Daoy (cell line): ENCODE measurements at regions not wholly inside any gene's neighbourhood (a gene's known extent, or its start where the extent isn't known, plus 50 kb on each side); places are given as distances from the start of the nearest gene placed in this dataset.

Source experiments
- DNase-seq: peaks from one replicate; pipeline ENCODE4 v3.0.0-alpha.2; 2015; ENCODE audit warnings: low read depth

GRCh38 chr1:59170659-59171058 lies 126.2 kb upstream of the FGGY start:
- DNase-seq: peak; percentile 56

DNA sequence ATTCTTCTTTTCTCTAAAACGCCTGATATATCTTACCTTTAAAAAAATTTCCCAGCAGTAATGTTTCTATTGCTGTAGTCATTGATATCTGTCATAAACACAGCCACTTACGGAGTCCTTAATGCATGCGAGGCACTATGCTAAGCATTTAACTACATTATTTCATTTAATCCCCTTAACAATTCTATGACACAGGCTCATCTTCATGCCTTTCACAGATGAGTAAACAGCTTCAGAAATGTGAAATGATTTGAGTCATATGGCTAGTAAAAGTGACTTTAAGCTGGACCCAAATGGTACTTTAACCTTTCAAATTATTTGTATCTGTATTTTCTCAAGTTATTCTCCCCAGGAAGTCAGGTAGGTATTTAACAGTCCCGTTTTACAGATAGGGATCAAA lies 125.1 kb upstream of the FGGY start:
- no peak for DNase-seq

DNA sequence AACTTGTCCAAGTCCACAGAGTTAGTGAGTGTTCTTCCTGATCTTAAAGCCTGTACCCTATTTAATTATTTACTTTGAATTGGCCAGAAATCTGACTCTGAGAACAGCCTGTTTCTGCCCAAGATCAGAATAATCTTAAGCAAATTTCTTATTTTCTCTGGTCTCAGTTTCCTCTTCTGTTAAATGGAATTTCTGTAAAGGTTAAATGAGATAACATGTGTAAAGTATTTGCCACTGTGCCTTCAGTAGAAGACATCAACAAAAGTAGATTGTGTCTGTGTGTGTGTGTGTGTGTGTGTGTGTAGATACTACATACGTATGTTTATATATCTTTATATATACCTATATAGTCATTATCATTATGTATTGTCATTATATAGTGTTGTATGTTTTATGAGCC lies 124.2 kb upstream of the FGGY start:
- DNase-seq: no peak

- DNase-seq: peak; percentile 67
Observed at GRCh38 chr1:59173721-59174120, 123.2 kb upstream of the FGGY start.

GRCh38 chr1:59176471-59176870 lies 120.4 kb upstream of the FGGY start:
- no peak for DNase-seq

DNA sequence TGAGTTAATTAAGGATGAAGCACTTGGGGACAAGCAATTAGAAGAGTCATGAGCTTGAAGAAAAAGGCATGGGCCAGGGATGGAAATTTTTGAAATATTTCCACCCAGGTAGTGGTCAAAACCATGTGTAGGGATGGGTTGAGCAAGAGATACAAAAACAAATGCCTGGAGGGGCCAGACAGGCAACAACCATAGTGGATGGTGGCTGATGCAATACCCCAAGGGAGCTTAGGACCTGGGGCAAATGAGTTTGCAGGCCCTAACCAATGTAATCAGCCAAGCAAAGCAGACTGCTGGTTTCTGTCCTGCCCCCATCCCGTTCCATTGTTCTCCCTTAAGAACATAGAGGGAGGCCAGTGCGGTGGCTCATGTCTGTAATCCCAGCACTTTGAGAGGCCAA lies 119.1 kb upstream of the FGGY start:
- DNase-seq: no peak

- DNase-seq: no peak
Observed at GRCh38 chr1:59178339-59179187, 118.3 kb upstream of the FGGY start.

DNA sequence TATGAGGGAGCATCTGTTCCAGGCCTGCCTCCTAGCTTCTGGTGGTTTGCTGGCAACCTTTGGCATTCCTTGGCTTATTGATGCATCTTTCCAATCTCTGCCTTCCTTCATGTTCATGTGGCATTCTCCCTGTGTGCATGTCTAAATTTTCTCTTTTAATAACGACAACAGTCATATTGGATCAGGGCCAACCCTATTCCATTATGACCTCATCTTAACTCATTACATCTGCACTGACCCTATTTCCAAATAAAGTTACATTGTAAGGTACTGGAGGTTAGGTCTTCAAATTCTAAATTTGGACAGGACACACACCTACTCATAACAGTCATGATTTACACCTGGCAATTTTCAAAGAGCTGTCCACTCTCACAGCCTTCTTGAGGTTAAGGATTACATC lies 117.2 kb upstream of the FGGY start:
- no peak for DNase-seq

GRCh38 chr1:59180735-59181134 lies 116.2 kb upstream of the FGGY start:
- no peak for DNase-seq

GRCh38 chr1:59183749-59184317 lies 113.1 kb upstream of the FGGY start:
- DNase-seq: no peak

- DNase-seq: no peak
Observed at GRCh38 chr1:59184365-59184905, 112.5 kb upstream of the FGGY start.

DNA sequence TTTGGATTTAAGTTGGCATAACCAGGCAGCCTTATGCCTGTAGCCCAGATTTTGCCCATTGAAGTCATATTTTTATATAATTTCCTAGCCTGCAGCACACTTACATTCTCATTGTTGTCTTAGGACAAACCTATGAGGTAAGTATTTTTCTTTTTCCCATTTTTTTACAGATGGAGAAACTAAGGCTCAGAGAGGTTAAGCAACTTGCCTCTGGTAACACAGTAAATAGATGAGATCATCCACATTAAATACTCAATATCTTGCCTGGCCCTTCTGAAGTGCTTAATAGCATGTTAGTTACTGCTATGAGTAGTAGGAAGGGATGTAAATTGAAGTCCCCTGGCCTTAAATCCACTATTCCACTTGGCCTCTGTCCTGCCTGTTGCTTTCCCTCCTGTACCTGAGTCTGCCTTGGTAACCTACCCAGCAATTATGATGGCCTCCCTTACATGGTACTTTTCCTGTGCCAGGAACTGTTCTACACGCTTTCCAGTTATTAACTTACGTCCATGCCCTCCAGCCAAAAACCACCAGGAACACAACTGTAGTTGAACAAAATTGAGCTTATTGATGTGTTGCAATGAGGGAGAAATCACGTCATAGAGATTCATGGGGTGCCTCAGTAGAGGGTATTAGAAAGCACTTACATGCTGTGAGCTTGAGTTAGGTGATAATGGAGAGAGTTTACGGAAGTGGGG lies 111.6 kb upstream of the FGGY start:
- no peak for DNase-seq

GRCh38 chr1:59186656-59187055 lies 110.2 kb upstream of the FGGY start:
- peak; percentile 37 for DNase-seq

DNA sequence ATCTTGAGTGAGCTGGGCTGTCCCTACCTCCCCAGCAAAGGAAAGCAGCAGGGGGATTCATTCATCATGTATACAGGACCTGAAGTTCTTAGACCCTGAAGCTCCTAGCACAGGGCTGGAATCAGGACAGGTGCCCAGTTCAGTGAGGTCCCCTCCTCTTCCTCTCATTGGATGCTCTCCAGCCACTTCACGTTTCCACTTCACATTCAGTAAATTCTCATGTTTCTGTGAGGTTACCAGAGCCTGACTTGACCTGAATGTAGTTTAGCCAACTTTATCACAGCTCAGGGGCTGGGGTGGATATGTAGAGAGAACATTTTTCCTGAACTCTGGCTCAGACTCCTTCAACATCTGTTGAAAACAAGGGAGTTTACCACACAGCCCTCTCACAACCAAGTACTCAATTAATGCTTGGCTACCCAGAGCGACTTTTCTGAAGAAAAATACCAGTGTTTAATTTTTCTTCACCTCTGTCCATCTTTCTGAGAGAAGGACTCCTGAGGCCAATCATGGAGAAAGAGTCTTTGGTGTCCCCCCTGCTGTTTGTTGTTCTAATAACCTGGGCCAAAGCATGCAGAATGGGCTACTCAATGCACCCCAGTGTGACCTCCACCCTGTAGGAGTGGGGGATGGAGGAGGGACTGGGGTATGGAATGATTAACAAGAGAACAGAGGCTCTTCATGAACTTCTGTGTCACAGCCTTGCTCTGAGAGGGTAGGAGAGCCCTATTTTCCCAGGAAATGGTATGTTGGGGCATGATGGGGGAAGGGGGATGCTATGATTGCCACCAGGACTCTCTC lies 108.3 kb upstream of the FGGY start:
- DNase-seq: no peak

DNA sequence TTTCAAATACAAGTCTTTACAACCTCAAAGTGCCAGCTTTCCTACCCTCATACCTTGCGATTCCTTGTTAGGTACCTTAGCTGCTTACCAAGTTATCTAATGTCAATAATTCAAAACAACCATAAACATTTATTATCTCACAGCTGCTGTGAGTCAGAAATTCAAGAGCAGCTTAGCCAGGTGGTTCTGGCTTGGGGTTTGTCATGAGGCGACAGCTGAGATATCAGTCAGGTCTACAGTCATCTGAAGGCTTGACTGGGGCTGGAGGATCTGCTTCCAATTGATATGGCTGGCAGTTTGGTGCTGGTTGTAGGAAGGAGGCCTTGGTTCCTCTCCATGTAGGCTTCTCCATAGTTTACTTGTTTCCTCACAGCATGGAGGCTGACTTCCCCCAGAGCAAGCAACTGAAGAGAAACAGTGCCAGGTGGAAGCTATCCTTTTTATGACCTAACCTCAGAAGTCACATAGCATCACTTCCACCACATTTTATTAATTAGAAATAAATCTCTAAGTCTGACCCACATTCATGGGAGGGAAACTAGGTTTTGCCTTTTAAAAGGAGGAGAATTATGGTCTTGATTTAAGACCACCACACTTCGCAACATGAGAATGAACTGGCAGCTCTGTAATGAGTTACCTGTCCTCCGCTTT lies 103.3 kb upstream of the FGGY start:
- no peak for DNase-seq

- no peak for DNase-seq
Observed at GRCh38 chr1:59194621-59195020, 102.3 kb upstream of the FGGY start.

- no peak for DNase-seq
Observed at GRCh38 chr1:59195151-59195550, 101.7 kb upstream of the FGGY start.

DNA sequence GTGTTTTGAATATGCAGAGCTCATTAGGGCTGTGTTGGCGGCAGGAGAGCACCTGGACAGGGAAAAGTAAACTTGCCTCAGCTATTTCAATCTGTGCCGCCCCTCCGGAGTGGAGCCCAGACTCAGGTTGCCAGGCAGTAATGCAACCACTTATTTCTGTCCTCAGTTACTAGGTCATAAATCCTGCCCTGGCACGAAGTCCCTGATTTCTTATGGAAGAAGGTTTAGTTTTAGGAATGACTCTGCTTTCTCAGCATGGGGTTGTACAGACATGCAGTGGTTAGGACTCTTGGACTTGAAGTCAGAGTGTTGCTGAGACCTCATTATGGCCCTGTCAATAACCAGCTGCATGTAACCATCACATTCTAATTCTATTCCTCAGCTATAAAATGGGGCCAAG lies 98.3 kb upstream of the FGGY start:
- DNase-seq: peak; percentile 55

- DNase-seq: no peak
Observed at GRCh38 chr1:59199147-59199546, 97.7 kb upstream of the FGGY start.

DNA sequence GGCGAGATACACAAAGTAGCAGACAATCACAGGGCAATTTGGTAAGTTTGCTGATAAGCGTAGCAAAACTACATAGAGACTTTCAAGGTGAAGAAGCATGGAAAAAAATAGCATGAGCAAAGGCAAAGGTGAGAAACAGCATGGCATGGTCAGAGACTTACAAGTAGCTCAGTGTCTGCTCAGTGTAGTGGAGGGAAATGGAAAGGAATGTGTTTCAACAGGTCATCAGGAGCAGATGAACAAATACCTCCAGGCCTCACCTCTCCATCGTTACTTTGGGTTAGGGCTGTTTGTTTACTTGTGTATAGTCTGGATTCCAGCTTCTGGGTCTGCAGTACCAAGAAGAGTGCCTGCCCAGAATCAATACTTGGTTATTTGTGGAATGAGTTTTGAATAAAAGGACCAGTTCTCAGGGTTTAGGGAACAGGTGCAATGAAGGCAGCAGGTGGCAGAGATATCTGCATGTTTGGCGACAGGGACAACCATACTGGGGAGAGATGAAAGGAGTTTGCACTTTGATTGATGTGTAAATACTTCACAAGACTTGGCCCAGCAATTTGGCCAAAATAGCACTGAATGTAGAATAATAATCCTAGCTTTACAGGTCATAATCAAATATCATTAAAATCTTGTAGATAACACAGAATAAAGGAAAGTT lies 97.0 kb upstream of the FGGY start:
- DNase-seq: no peak

GRCh38 chr1:59201341-59201740 lies 95.6 kb upstream of the FGGY start:
- no peak for DNase-seq
